HG02852 (cell line): ENCODE measurements at regions not wholly inside any gene's neighbourhood (a gene's known extent, or its start where the extent isn't known, plus 50 kb on each side); places are given as distances from the start of the nearest gene placed in this dataset.
"Not testable (repeated sequence)": the region's sequence is repeated elsewhere in the genome, so short reads cannot be mapped to it uniquely, and the experiment has no call there.

Experiments
- ATAC-seq: cut with Tn5 transposase; IDR thresholded peaks from one replicate; pipeline ENCODE4 v1.9.1; 2021; ENCODE audit warnings: mild to moderate bottlenecking, moderate library complexity; ENCODE audit not compliant: unreplicated experiment

GRCh38 chr1:94675373-94675772 is 133.8 kb upstream of the F3 start:
- no peak for ATAC-seq

DNA sequence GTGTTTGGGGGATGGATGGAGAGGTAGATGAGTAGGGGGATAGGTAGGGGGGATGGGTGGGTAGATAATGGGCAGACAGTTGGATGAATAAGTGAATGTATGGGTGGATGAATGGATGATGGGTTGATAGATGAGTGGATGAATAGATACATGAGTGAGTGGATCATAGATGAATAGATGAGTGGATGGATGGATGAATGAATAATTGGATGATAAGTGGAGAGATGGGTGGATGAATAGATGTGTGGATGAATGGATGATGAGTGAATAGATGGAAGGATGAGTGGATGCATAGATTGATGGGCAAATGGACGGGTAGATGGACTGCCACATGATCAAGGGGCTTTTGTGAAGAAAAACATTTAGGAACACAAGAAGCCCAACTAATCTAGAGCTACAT is 133.3 kb upstream of the F3 start:
- ATAC-seq, result no peak

DNA sequence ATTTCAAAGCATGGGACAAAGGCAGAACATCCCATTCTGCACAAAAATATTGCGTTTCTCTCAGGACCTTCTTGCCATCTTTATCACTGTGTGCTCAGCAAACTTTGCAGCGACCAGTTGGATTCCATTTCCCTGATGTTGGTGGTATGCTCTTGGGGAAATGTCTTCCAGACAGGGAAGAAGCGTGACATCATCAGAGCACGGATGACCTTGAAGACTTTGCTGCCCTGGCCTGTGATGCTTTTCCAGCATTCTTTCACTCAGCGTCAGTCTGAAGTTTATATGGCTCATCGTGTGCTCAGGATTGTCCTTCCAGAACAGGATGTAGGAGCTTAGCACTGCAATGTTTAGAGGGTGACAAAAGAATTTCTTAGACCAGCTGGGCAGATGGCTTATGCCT is 131.4 kb upstream of the F3 start:
- ATAC-seq, result no peak

DNA sequence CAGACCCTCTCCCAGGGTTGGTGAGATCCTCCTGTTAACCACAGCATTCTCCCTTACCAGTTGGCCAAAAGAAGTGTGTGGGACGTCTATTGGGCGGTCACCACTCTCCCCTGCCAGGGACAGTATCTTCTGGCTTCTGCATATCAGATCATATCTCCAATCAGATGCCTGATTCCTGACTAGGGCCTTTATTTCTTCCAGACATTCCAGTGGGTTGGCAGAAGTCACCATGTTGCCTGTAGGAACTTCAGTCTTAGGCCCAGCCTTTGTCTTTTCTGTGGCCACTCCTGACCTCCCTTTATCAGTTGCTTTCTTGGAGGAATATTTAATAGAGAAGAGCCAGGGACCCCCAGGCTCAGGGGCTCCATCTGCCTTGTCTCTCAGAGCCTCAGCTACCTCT is 130.4 kb upstream of the F3 start:
- ATAC-seq, result no peak

DNA sequence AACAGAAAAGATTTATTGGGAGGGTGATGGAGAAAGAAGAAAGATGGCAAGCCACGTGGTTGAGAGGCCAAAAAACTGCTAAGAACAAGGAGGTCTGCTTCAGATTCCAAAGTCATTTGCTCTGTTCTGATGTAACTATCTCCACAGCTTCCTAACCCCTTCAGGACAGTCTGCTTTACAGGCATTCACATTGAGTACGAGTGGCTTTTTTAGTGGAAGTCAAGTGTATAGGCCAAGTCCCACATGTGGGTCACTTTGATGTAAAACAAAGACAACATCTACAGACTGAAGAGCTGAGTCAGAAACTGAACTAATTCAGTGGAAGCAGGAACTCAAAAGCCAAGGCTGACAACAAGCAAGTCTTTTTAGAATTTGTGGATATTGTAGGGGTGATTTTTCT is 128.7 kb upstream of the F3 start:
- no peak for ATAC-seq

DNA sequence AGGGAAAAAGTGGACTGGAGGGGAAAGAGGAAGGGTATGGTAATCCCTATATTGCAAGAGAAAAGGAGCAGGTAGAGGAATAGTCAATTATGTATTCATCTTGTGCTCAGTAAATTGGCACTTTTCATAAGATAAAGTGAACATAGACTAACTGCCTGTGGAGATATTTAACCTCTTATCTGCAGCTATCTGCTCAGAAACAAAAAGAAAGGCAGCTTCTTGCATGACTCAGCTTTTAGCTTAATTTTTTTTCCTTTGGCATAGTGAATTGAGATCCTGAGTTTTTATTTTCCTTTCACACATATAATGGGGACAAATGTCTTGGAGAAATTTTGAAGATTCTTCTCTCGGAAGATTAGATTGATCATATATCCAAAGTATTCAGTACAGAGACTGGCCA is 127.6 kb upstream of the F3 start:
- ATAC-seq, result no peak

DNA sequence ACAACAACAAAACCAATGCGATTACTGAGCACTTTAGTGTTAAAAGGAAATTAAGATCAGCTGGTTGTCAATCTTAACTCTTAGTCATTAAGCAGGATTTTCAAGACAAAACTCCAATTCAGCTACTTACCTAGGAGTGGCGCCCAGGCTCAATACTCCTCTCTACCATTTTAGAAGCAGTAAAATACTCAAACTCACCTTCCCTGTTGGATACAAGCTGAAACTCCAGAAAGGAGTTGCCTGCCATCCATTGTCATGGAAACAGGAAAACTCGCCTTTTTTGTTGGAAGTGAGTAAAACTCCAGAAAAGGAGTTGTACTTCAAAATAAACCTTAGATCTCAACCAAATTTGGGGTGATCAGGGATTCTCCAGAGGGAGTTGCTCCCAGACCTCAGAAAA is 127.0 kb upstream of the F3 start:
- no peak for ATAC-seq

DNA sequence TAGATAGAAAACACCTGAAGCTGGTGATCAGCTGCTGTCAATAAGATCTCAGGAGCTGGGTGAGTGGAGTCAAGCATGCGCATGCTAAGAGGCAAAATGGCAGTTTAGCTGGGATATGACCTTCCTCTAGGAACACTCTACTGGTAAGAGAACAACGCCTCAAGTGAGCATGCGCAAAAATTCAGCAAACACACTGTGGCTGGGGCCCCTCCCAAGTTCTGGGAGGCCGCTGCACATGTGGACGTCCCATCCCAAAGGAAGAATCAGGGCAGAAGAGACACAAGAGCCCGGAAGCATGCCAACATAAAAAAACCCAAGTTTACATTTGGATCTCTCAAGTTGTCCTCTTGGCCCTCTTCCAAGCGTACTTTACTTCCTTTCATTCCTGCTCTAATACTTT is 126.3 kb upstream of the F3 start:
- ATAC-seq, result no peak

- ATAC-seq, result no peak
Observed at GRCh38 chr1:94666797-94667196, 125.2 kb upstream of the F3 start.

- no peak for ATAC-seq
Observed at GRCh38 chr1:94661431-94661932, 119.9 kb upstream of the F3 start.

GRCh38 chr1:94660994-94661393 is 119.4 kb upstream of the F3 start:
- ATAC-seq, result no peak

GRCh38 chr1:94660258-94660657 is 118.7 kb upstream of the F3 start:
- no peak for ATAC-seq

DNA sequence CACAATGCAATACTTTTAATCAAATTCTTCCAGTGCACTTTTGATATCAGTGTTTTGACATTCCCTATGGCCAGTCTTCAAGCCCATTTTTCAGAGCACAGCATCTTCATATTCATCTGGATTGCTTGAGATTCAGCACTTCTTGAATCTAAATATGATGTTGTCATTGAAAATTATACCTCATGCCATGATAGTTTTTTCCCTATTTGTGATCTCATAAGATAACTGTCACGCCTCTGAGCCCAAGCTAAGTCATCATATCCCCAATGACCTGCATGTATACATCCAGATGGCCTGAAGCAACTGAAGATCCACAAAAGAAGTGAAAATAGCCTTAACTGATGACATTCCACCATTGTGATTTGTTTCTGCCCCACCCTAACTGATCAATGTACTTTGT is 117.6 kb upstream of the F3 start:
- not testable (repeated sequence) for ATAC-seq

DNA sequence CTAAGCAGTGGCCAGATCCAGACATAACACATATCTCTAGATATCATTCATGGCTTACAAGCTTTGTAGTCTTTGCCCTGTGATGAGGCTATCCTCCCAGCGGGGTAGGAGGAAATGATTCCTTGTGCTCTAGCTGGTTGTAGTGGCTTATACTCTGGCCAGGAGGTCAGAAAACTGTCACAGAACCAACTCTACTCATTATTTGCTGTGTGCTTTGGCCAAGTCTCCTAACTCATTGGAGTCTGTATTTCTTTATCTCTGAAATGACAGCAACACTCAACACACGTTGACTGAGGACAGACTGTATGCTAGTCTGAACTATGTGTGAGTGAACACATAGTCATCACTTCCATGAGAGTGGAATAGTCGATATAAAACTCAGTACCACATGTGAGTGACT is 116.7 kb upstream of the F3 start:
- no peak for ATAC-seq

GRCh38 chr1:94657776-94658175 is 116.2 kb upstream of the F3 start:
- not testable (repeated sequence) for ATAC-seq

DNA sequence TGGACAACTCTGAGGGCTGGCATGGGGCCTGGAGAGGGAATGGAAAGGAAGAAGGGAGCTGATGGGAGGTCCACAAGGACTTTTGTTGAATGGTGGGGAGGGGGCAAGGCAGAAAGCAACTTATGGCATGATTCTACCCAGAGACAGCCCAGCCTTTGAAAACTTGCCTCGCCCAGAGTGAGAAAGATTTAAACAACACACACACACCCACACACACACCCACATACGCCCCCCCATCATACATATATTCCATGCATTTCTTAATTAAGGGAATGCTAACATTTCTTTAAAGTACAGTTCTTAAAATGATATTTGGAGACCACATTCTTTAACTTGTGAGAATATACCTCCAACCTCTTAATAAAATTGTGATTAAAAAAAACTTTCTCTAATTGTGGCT is 115.4 kb upstream of the F3 start:
- ATAC-seq, result no peak

DNA sequence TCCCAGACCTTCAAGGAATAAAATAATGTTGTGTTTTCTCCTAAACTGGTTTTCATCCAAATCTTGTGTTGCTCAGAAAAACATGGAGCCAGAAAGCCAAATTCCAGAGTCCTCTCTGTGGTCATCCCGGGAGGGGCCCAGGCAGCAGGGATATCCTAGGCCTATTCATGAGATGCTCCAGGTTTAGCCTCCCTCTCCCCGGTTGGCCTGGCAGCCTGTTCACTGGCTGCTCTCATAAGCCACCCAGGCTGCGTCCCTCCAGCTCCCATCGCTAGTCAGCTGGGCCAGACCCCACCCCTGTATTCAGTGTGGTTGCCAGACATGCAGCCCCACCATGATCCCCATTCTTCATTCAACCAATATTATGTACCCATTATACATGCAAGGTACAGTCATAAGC is 113.4 kb upstream of the F3 start:
- ATAC-seq, result no peak

- no peak for ATAC-seq
Observed at GRCh38 chr1:94654459-94654858, 112.9 kb upstream of the F3 start.

- no peak for ATAC-seq
Observed at GRCh38 chr1:94654031-94654430, 112.5 kb upstream of the F3 start.

DNA sequence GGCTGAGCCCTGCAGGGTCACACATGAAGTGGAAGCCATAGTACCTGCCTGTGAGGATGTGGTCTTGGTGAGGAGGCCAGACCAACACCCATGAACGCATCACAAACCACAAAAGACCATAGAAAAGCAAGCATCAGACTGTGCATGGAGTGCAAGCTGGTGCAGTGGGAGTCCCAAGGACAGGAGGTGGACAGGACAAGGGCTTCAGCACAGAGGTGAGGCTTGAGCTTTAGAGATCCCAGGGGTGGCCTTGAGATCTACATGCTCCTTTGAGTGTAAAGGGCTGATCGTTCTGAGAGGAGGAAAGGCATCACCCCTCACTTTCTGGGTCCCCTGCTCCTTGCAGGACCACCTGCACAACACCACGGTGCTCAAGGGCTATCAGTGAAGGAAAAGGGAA is 111.9 kb upstream of the F3 start:
- ATAC-seq, result no peak

DNA sequence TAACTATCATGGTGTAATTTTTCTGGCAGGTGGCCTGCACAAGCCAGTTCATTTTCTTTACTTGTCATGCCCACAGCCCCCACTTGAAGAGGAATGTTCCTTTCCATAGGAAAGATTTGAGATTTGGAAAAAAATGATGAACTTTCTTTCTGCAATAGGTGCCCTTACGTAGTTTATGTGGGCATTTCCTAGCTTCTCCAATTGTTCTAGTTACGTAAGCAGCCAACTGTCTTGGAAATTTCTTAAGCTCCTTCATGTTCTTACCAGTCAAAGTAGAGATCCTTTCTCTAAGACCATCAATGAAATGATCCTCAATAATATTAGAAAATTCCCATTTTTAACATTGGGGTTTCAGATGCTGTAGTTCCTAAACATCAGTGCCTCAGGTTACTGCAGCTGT is 109.5 kb upstream of the F3 start:
- ATAC-seq, result no peak

- no peak for ATAC-seq
Observed at GRCh38 chr1:94650301-94650700, 108.7 kb upstream of the F3 start.

- ATAC-seq, result no peak
Observed at GRCh38 chr1:94648225-94649007, 106.9 kb upstream of the F3 start.
